ENCODE measurements at regions not wholly inside any gene's neighbourhood (a gene's known extent, or its start where the extent isn't known, plus 50 kb on each side); places are given as distances from the start of the nearest gene placed in this dataset.

DNA sequence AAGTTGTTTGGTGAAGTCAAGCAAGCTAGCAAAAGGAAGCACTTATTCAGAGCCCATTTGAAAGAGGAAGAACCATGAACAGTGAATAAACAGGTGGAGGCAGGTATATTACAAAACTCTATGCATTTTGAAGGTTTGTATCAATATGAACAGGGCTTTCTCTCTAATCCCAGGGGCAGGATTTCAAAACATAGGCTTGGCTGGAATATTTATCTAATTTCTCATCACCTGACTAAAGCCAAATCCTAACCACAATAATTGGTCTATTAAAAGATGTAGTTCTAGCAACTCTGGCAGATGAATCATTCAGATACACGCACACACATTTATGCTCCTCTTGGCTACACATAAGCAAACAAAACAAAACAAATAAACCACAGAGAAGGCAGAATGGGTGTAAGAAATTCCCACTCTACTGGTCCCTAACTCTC is 554.4 kb downstream of the INHBA start:
- Mint-ChIP-seq H3K4me3 (no peak overlapping the region), H3K27me3 (ENCODE audit: insufficient read depth, low read depth, poor library complexity) (no peaks in the 10 kb centered on the region), H3K9me3 (no peaks in the 10 kb centered on the region), H3K36me3 (ENCODE audit: low read depth) (no peaks in the 10 kb centered on the region), H3K27ac (no peak overlapping the region), H3K4me1 (peaks cover 9% of the 10 kb centered on the region)
- no peak overlapping the region for H3K4me3 ChIP-seq
- no peak for TF ChIP-seq JUNB (IDR thresholded peaks at IDR 0.05; ENCODE audit: unreplicated experiment)
- TF ChIP-seq, protein P1, sequence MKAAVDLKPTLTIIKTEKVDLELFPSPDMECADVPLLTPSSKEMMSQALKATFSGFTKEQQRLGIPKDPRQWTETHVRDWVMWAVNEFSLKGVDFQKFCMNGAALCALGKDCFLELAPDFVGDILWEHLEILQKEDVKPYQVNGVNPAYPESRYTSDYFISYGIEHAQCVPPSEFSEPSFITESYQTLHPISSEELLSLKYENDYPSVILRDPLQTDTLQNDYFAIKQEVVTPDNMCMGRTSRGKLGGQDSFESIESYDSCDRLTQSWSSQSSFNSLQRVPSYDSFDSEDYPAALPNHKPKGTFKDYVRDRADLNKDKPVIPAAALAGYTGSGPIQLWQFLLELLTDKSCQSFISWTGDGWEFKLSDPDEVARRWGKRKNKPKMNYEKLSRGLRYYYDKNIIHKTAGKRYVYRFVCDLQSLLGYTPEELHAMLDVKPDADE (IDR thresholded peaks at IDR 0.05), result no peak
- TF ChIP-seq, protein P2, sequence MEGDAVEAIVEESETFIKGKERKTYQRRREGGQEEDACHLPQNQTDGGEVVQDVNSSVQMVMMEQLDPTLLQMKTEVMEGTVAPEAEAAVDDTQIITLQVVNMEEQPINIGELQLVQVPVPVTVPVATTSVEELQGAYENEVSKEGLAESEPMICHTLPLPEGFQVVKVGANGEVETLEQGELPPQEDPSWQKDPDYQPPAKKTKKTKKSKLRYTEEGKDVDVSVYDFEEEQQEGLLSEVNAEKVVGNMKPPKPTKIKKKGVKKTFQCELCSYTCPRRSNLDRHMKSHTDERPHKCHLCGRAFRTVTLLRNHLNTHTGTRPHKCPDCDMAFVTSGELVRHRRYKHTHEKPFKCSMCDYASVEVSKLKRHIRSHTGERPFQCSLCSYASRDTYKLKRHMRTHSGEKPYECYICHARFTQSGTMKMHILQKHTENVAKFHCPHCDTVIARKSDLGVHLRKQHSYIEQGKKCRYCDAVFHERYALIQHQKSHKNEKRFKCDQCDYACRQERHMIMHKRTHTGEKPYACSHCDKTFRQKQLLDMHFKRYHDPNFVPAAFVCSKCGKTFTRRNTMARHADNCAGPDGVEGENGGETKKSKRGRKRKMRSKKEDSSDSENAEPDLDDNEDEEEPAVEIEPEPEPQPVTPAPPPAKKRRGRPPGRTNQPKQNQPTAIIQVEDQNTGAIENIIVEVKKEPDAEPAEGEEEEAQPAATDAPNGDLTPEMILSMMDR (conservative IDR thresholded peaks at IDR 0.05; ENCODE audit: low read depth in 2 of 2), result no peak
- TF ChIP-seq, protein P3, sequence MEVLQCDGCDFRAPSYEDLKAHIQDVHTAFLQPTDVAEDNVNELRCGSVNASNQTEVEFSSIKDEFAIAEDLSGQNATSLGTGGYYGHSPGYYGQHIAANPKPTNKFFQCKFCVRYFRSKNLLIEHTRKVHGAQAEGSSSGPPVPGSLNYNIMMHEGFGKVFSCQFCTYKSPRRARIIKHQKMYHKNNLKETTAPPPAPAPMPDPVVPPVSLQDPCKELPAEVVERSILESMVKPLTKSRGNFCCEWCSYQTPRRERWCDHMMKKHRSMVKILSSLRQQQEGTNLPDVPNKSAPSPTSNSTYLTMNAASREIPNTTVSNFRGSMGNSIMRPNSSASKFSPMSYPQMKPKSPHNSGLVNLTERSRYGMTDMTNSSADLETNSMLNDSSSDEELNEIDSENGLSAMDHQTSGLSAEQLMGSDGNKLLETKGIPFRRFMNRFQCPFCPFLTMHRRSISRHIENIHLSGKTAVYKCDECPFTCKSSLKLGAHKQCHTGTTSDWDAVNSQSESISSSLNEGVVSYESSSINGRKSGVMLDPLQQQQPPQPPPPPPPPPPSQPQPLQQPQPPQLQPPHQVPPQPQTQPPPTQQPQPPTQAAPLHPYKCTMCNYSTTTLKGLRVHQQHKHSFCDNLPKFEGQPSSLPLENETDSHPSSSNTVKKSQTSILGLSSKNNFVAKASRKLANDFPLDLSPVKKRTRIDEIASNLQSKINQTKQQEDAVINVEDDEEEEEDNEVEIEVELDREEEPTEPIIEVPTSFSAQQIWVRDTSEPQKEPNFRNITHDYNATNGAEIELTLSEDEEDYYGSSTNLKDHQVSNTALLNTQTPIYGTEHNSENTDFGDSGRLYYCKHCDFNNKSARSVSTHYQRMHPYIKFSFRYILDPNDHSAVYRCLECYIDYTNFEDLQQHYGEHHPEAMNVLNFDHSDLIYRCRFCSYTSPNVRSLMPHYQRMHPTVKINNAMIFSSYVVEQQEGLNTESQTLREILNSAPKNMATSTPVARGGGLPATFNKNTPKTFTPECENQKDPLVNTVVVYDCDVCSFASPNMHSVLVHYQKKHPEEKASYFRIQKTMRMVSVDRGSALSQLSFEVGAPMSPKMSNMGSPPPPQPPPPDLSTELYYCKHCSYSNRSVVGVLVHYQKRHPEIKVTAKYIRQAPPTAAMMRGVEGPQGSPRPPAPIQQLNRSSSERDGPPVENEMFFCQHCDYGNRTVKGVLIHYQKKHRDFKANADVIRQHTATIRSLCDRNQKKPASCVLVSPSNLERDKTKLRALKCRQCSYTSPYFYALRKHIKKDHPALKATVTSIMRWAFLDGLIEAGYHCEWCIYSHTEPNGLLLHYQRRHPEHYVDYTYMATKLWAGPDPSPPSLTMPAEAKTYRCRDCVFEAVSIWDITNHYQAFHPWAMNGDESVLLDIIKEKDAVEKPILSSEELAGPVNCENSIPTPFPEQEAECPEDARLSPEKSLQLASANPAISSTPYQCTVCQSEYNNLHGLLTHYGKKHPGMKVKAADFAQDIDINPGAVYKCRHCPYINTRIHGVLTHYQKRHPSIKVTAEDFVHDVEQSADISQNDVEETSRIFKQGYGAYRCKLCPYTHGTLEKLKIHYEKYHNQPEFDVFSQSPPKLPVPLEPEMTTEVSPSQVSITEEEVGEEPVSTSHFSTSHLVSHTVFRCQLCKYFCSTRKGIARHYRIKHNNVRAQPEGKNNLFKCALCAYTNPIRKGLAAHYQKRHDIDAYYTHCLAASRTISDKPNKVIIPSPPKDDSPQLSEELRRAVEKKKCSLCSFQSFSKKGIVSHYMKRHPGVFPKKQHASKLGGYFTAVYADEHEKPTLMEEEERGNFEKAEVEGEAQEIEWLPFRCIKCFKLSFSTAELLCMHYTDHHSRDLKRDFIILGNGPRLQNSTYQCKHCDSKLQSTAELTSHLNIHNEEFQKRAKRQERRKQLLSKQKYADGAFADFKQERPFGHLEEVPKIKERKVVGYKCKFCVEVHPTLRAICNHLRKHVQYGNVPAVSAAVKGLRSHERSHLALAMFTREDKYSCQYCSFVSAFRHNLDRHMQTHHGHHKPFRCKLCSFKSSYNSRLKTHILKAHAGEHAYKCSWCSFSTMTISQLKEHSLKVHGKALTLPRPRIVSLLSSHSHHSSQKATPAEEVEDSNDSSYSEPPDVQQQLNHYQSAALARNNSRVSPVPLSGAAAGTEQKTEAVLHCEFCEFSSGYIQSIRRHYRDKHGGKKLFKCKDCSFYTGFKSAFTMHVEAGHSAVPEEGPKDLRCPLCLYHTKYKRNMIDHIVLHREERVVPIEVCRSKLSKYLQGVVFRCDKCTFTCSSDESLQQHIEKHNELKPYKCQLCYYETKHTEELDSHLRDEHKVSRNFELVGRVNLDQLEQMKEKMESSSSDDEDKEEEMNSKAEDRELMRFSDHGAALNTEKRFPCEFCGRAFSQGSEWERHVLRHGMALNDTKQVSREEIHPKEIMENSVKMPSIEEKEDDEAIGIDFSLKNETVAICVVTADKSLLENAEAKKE (CRISPR knock-in tag; IDR thresholded peaks at IDR 0.05), result no peak
- TF ChIP-seq, protein P4, sequence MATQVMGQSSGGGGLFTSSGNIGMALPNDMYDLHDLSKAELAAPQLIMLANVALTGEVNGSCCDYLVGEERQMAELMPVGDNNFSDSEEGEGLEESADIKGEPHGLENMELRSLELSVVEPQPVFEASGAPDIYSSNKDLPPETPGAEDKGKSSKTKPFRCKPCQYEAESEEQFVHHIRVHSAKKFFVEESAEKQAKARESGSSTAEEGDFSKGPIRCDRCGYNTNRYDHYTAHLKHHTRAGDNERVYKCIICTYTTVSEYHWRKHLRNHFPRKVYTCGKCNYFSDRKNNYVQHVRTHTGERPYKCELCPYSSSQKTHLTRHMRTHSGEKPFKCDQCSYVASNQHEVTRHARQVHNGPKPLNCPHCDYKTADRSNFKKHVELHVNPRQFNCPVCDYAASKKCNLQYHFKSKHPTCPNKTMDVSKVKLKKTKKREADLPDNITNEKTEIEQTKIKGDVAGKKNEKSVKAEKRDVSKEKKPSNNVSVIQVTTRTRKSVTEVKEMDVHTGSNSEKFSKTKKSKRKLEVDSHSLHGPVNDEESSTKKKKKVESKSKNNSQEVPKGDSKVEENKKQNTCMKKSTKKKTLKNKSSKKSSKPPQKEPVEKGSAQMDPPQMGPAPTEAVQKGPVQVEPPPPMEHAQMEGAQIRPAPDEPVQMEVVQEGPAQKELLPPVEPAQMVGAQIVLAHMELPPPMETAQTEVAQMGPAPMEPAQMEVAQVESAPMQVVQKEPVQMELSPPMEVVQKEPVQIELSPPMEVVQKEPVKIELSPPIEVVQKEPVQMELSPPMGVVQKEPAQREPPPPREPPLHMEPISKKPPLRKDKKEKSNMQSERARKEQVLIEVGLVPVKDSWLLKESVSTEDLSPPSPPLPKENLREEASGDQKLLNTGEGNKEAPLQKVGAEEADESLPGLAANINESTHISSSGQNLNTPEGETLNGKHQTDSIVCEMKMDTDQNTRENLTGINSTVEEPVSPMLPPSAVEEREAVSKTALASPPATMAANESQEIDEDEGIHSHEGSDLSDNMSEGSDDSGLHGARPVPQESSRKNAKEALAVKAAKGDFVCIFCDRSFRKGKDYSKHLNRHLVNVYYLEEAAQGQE (IDR thresholded peaks at IDR 0.05; ENCODE audit: unreplicated experiment), result no peak
- DNase-seq (ENCODE audit: low spot score), result no peak
- H3K4me1 ChIP-seq (ENCODE audit: insufficient read depth), result peaks cover 10% of the 10 kb centered on the region
- H2AFZ ChIP-seq, result no peak overlapping the region
- no peak for ATAC-seq
- no peak overlapping the region for H3K4me2 ChIP-seq
- no peaks in the 10 kb centered on the region for H4K20me1 ChIP-seq (replicated peaks; ENCODE audit: insufficient read depth)
- no peaks in the 10 kb centered on the region for H3F3A ChIP-seq (replicated peaks; ENCODE audit: low read depth)
- H3K79me2 ChIP-seq (replicated peaks; ENCODE audit: insufficient read depth), result no peaks in the 10 kb centered on the region
- no peak overlapping the region for H3K27ac ChIP-seq (ENCODE audit: low read depth)
- H3K9me2 ChIP-seq (ENCODE audit: insufficient read depth), result no peaks in the 10 kb centered on the region
- no peaks in the 10 kb centered on the region for H3K36me3 ChIP-seq (ENCODE audit: insufficient read depth)
- no peaks in the 10 kb centered on the region for H3K27me3 ChIP-seq (ENCODE audit: insufficient read depth)

All from GM23338 (cell line).